ENCODE measurements at regions not wholly inside any gene's neighbourhood (a gene's known extent, or its start where the extent isn't known, plus 50 kb on each side); places are given as distances from the start of the nearest gene placed in this dataset.
"Not testable (repeated sequence)": the region's sequence is repeated elsewhere in the genome, so short reads cannot be mapped to it uniquely, and the experiment has no call there.

DNA sequence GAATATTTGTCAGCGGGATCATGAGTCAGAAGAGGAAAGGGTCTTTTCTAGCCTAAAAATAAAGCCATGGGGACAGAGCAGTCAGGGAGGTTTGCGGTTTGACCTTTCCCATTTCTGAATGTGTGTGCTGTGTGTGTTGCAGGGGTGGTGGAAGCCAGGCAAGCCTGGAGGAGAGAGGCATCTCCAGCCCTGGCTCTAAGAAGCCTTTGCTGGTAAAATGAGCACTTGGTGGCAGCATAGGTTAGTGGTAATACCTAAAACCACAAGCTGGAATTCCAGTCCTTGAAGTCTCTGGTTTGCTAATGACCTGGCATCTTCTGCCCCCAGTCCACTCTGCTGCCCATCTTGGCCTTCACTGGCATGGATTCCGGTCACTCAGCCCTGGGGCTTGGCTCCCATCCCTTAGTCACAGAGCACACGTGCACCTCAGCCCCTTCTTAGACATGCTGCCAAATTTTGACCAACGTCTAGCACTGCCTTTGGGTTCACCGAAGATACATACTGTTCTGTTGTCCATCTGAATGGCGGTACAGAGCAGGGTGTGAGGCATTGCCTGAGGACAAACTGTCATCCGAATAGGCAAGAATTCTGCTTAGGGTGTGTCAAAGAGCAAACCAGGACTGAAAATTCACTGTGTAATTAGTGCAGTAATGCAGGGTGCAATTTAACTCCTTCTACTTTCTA, 52.7 kb downstream of the KCNA5 start:
- no peak for DNase-seq (ENCODE audit: low read depth, low spot score)

DNA sequence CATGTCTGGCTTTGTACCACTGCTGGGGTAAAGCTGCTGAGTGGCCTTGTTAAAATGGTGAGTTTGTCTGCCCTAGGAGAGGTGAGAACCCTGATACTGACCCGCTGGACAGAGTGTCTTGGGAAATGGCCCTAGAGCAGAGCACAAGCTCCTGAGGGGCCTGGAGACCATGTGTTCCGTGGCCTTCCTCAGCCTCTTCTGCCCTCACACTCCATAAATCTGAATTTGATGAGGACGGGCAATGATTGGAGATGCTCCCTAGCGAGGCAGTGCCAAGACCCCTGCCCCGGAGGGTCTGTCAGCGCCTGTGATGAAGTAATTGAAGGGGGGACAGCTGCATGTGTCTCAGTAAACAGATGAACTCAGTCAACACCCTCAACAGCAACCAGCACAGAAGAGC, 54.1 kb downstream of the KCNA5 start:
- no peak for DNase-seq (ENCODE audit: low read depth, low spot score)

DNA sequence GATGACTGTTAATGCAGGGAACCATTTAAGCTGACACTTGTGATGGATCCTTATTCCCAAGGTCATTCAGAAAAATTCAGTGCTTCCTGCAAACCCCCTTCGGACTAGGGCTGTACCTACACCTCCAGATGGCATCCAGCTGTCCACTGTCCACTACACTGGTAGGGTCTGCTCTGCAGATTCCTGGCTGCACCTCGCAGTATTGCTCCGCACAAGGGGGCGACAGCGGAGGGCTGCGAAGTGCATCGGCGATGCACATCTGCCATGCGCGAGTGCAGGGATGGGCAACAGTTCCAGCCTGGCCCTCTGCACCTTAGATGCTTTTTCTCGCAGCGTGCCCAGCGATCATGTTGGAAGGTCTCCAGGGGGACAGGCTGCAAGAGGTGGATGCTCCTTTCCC, 55.5 kb downstream of the KCNA5 start:
- no peak for DNase-seq (ENCODE audit: low read depth, low spot score)

DNA sequence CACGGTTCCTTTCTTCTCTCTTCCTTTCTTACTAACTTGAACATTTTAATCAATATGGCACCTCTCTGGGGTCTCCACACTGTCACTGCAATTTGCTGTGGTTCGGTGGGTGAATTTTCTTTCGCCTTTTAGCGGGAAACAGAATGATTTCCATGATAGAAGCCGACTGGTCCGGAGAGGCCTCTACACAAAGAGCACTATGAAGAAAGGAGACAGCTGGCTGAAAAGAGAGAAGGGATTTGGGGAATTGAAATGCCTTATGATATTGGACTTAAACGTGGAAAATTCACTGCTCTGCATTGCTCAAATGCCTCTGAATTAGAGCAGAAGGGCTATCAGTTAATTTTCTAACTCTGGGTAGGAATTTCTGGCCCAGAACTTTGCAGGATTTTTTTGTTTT, 55.9 kb downstream of the KCNA5 start:
- no peak for DNase-seq (ENCODE audit: low read depth, low spot score)

DNA sequence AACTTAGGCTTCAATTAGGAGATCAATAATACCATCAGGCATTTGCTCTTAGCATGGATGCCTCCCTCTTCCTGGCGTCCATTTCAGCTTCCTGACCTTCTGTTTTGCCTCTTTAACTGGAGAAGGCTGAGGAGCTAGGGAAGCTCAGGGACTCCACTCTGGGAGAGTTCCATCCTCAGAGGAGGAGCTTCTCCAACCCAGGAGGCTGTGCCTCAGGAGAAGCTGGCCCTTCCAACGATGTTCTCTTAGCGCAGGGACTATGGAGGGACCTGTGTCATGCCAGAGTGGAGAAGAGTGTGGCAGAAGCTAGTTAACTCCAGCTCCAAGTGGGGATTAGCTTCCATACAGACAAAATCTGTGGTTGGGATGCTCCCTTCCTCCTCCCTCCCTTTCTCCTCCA, 58.0 kb downstream of the KCNA5 start:
- DNase-seq (ENCODE audit: low read depth, low spot score) = no peak

DNA sequence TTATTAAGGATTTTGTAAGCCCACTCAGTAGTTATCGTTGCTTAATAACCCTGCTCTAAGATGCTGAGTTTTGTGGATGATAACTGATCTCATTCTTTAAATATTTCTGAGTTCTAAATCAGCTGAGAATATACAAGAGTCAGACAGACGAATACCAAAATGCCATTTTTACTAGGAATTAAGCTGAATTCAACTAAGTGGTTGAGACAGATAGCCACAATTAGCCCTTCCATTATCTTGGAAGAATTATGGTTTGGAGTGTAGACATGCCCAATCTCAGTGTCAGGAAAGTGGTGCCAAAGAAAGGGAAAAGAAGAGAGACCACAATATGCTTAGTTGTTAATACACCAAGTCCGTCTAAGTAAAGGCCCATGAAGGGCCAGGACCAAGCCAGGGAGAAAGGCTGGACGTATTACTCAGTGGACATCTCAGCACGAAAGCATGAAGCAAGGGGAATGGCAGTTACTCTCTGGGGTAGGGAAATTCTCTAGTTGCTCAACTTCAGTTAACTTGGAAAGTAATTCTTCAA, 58.6 kb downstream of the KCNA5 start:
- no peak for DNase-seq (ENCODE audit: low read depth, low spot score)

DNA sequence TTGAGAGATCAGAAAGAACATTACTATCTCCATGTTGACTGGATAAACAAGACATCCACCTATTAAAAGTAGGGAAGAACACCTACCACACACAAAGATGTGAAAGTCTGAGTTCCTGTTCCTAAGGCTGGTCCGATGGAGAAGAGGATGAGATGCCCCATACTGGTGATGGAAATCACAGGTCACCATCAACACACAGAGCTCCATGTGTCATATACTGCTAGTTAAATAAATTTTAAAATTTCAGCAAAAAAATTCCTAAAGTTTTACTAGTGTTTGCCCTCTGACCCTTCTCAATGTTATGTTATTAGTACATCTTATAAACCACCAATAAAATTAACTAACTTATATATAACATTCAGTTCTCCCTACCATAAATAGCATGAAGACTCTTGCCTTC, 59.1 kb downstream of the KCNA5 start:
- no peak for DNase-seq (ENCODE audit: low read depth, low spot score)

DNA sequence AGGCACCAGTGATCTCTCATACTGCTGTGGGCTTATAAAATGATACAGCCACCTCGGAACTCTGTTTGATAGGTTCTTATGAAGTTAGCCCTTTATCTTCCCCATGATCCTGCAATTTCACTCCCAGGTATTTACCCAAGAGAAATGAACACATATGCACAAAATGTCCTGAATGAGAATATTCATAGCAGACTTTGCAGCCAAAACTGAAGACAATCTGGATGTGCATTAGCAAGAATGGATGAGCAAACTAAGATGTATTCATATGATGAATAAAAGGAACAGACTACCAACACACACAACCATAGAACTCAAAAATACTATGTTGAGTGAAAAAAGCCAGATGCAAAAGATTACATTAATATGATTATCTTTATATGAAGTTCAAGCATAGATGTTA, 66.7 kb downstream of the KCNA5 start:
- DNase-seq (ENCODE audit: low read depth, low spot score) = no peak

DNA sequence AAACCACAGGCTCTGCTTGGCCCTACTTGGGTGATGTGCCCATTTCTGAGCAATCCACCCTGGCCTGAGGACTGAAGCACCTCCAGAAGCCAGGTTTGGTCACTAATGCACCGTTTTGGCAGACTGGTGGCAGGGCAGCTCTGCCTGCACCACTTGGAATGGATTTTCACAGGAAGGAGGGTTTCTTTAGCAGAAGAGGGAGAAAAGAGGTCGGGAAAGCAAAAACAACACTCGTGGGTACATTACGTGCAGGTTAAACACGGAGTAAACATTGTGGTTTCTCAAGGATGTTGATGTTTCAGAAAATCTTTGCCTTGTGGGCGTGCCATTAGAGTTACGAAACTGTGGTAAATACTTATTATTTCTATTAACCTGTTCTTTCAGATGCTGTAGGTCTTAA, 70.8 kb downstream of the KCNA5 start:
- DNase-seq (ENCODE audit: low read depth, low spot score) = no peak

DNA sequence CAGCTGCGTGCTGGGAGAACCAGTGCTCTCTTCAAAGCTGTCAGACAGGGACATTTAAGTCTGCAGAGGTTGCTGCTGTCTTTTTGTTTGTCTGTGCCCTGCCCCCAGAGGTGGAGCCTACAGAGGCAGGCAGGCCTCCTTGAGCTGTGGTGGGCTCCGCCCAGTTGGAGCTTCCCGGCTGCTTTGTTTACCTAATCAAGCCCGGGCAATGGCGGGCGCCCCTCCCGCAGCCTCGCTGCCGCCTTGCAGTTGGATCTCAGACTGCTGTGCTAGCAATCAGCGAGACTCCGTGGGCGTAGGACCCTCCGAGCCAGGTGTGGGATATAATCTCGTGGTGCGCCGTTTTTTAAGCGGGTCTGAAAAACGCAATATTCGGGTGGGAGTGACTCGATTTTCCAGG, 78.1 kb downstream of the KCNA5 start:
- DNase-seq (ENCODE audit: low read depth, low spot score) = not testable (repeated sequence)

DNA sequence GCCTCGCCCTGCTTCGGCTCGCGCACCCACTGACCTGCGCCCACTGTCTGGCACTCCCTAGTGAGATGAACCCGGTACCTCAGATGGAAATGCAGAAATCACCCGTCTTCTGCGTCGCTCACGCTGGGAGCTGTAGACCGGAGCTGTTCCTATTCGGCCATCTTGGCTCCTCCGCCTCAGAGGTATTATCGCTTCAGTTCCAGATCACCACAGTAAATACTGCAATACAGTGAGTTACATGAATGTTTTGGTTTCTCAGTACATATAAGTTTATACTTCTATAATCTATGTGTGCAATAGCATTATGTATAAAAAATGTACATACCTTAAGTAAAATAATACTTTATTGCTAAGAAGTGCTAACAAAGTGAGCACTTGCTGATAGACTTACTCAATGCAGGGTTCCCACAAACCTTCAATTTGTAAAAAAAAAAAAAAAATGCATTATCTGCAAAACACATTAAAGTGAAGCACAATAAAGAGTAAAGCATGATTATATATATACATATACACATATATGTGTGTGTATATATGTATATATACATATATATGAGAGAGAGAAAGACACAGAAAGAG, 78.7 kb downstream of the KCNA5 start:
- not testable (repeated sequence) for DNase-seq (ENCODE audit: low read depth, low spot score)

DNA sequence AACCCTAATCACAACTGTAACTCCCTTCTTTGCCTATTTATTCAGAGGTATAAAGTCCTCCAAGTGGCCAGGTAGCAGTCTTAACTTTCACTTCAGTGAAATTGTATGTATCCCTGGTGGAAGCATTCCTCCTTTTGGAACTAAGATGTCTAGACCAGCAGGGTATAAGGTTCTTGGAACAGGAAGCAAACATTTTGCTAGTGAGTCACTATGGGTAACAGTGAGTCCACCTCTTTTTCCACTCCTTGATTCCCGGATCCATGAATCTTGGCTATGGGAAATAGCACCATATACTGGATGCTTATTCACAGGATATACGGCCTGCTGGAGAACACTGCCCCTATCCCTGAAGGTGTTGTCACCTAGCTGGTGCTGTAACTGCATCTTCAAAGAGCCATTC, 80.2 kb downstream of the KCNA5 start:
- DNase-seq (ENCODE audit: low read depth, low spot score) = no peak

DNA sequence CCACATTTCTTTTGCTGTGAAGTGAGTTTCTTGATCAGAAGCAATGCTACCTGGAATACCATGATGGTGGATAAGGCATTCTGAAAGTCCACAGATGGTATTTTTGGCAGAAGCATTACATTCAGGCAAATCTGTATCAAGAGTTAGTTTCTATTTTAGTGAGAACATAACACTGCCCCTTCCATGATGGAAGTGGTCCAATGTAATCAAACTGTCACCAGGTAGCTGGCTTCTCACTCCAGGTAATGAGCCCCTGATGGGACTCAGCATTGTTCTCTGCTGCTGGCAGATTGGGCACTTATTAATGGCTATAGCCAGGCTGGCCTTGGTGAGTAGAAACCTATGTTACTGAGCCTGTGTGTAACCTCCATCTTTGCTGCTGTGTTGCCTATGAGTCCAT, 80.7 kb downstream of the KCNA5 start:
- DNase-seq (ENCODE audit: low read depth, low spot score) = no peak

DNA sequence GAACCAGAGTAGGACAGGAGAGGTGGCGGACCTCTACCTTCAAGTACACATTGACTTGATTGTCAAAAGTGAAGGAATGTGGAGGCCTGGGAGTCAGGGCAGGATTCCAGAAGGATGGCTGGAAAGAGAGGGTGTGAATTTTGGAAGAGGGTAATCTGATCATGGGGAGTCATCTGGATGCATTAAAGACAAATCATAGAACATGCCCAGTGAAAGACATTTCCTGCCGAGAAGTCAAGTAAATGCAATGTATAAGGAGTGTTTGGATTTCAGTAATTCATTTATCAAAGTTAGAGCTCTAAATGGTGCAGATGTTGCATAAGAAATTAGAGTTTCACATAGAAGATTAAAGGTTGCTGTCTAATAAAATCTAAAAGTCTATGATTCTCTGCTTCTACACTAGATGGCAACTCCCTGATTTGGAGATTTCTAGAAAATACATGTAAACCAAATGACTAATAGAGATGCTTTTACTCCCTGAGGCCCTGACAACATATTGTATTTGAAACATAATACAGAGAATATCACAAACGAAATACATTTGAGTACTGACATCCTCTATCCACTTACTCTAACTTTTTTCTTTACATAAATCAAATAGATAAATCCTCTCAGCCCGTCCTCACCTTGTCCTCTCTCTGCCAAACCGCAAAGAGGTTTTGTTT, 91.3 kb downstream of the KCNA5 start:
- no peak for DNase-seq (ENCODE audit: low read depth, low spot score)

DNA sequence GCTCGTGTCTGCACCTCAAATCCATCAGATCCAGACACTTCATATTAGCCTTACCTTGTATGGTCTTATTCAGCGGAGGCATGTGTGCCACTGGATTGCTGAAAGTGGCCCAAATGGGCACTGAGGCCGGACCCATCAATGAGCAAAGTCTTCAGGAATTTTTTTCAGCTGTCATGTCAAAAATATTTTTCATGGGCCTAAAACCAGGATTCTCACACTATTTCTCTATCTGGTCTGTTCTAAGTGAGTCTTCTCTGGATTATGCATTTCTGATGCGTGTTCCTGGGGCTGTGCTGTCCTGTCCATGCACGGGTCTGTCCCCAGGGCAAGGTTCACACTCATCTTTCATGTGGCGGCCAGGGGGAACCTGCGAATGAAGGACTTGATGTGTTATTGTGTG, 94.6 kb downstream of the KCNA5 start:
- DNase-seq (ENCODE audit: low read depth, low spot score) = no peak

DNA sequence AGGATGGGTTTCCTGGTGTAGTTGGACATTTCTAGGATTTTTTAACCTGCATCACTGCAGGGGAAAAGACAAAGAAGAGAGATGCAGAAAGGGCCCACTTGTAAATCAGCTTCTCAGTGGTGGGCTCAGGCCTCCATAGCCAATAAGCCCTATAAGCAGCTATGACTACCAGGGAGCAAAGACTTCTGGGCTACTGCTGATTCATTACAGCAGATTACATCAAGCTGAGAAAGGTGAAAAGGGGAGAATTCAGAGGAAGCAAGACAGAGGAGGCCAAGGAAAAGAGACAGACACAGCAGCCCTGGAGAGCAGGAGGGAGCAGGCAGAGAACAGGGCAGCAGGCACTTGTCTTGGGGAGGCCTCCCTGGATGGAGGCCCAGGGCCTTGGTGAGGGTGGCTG, 95.2 kb downstream of the KCNA5 start:
- DNase-seq (ENCODE audit: low read depth, low spot score) = no peak

DNA sequence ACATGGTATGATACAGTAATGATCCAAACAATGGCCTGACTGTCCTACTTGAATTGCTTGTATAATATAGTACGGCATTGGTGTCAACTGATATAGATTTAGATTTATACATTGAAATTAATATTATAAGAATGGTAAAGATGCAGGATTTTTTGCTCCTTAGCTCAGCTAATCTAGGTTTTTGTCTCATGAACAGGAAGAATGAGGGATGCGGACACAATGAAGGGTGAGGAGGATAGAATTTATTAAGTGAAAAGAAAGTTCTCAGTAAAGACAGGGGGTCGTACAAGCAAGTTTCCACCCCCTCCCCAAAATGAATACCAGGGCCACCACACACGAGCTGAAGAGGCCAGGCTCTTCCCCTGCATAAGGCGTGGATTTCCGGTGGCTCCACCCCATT, 96.1 kb downstream of the KCNA5 start:
- no peak for DNase-seq (ENCODE audit: low read depth, low spot score)

DNA sequence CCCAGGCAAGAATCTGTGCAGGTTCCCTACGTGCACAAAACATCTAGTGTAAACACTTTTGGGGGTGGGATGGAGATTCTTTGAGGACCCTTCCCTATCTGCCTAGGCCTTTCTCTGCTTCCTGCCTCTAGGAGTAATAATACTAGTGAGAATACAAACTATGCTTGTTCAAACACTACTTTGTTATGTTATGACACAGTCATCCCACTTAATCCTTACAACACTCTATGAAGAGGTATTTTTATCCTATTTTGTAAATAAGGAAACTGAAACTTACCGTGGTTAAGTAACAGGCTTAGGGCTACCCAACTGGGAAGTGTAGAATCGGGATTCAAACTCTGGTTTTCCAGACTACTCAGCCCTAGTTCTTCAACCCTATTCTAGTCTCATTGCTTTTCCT, 96.5 kb downstream of the KCNA5 start:
- no peak for DNase-seq (ENCODE audit: low read depth, low spot score)

DNA sequence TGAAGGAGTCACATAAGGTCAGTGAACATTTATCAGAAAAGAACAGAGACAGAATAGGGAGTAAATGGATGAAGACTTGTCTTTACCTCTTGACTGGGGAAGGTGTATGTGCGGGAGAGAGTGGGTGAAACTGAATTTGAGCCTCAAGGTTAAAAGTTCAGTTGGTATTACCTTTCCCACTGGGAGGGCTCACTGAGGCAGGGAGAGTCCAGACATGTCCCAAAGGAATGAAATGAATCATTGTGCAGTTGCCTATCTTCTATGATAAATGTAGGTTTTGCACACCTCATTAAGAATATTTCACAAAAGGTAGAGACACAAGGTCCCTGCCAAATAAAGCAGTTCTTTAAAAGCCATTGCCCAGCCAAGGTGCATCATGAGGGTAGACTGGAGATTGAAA, 105.2 kb downstream of the KCNA5 start:
- DNase-seq (ENCODE audit: low read depth, low spot score) = no peak

DNA sequence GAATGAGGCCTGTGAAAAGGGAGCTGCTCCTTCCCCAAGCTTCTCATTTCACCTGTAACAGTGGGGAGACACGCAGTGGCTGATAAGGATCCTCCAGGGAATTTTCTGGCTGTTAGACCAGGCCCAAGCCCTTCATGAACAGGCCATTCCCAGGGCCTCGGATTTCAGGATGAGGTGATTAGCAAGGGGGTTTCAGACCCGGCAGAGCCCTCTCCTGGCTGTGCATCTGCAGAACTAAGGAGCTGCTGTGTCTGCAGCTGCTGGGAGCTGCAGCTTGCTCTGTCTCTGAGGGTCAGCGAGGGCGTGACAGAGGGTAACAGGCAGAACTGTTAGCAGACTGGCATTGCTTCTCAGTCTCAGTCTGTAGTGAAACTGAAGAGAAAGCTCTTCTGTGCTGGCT, 110.4 kb downstream of the KCNA5 start:
- no peak for DNase-seq (ENCODE audit: low read depth, low spot score)

DNA sequence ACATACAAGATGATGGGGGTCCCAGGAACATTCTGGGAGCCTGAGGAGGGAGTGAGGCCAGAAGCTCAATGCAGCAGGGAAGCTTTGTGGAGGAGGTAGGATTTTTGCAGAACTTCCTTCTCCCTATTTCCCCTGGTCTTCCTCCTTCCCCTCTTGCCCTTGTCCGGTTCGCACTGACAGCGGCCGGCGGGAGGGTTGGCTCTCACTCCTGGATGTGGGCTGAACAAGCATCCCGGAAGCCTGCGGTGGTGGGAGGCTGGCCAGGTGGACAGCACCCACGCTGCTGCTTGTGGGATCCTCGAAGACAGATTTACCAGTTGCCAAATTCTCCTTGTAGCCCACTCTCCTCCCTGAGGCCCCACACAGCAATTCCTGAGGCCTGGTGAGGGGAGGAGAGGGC, 112.2 kb downstream of the KCNA5 start:
- DNase-seq (ENCODE audit: low read depth, low spot score) = no peak

DNA sequence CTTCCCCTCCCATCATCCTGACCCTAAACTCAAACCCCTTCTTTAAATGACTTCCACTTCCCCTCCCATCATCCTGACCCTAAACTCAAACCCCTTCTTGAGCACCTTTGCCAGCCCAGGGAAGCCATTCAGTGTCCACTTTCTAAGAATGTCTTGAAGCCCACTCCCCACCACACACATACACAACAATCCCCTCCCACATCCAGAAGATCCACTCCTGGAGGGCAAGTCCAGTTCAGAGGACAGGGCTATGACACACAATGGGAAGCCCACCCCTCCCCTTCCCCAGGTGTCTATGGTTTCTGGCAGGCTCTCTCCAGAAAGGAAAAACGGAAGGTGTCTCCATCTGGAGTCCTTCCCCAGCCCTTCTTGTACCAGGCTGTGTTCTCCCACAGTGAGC, 117.1 kb downstream of the KCNA5 start:
- no peak for DNase-seq (ENCODE audit: low read depth, low spot score)

DNA sequence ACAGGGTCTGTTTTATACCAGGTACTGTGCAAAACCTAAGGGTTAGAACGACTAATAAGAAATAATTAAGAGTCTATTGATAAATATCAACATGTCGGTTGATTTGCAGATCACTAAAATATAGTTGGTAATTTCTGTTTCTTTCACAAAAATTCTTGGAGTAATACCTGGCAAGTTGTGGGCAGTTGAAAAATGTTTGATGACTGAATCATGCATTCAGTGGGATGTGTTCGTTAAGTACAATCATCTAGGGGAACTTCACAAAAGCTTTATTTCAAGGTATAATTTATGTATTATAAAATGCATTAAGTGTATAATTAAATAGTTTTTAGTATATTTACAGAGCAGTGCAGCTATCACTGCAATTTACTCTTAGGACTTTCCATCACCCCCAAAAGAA, 120.0 kb downstream of the KCNA5 start:
- DNase-seq (ENCODE audit: low read depth, low spot score) = no peak
